ENCODE measurements at regions not wholly inside any gene's neighbourhood (a gene's known extent, or its start where the extent isn't known, plus 50 kb on each side); places are given as distances from the start of the nearest gene placed in this dataset.

- CTCF ChIA-PET: interaction anchor here (2.9 kb wide), 1 partner anchor 17 kb away, joined by 8 read pairs; no protein-coding TSS in a partner anchor
- Mint-ChIP-seq H3K27ac (no peak overlapping the region), H3K4me1 (no peaks in the 10 kb centered on the region)
These were observed 236.0 kb downstream of the RBFOX3 start for GRCh38 chr17:79374807-79375206.

GRCh38 chr17:79374087-79374689, 236.7 kb downstream of the RBFOX3 start:
- Mint-ChIP-seq H3K9me3 (ENCODE audit: low read depth) (no peaks in the 10 kb centered on the region), H3K4me3 (no peak overlapping the region), H3K27me3 (peaks cover 5% of the 10 kb centered on the region), H3K36me3 (no peaks in the 10 kb centered on the region), H3K4me1 (no peaks in the 10 kb centered on the region), H3K27ac (no peak overlapping the region)
- no peak for DNase-seq
- CTCF ChIA-PET: interaction anchor here (2.9 kb wide), 1 partner anchor 18 kb away, joined by 8 read pairs; no protein-coding TSS in a partner anchor
- ATAC-seq: no peak

More at GRCh38 chr17:79374807-79375206, 236.0 kb downstream of the RBFOX3 start:
- Mint-ChIP-seq H3K27me3 (peaks cover 5% of the 10 kb centered on the region), H3K9me3 (ENCODE audit: low read depth) (no peaks in the 10 kb centered on the region), H3K36me3 (no peaks in the 10 kb centered on the region), H3K4me3 (no peak overlapping the region)
- ATAC-seq (no peak), DNase-seq (no peak)

GRCh38 chr17:79372470-79373238, 238.2 kb downstream of the RBFOX3 start:
- Mint-ChIP-seq H3K4me1 (no peaks in the 10 kb centered on the region), H3K27me3 (peaks cover 5% of the 10 kb centered on the region), H3K9me3 (ENCODE audit: low read depth) (no peaks in the 10 kb centered on the region), H3K27ac (no peak overlapping the region), H3K4me3 (no peak overlapping the region), H3K36me3 (no peaks in the 10 kb centered on the region)
- CTCF ChIA-PET: interaction anchor here (1.1 to 2.9 kb wide), 2 partner anchors 16 to 19 kb away, joined by 3 to 8 read pairs; no protein-coding TSS in a partner anchor
- ATAC-seq: no peak
- DNase-seq: no peak

GRCh38 chr17:79371984-79372383, 238.9 kb downstream of the RBFOX3 start:
- Mint-ChIP-seq H3K4me1 (no peaks in the 10 kb centered on the region), H3K36me3 (no peaks in the 10 kb centered on the region), H3K4me3 (no peak overlapping the region), H3K9me3 (ENCODE audit: low read depth) (no peaks in the 10 kb centered on the region), H3K27me3 (peaks cover 5% of the 10 kb centered on the region), H3K27ac (no peak overlapping the region)
- DNase-seq (no peak), ATAC-seq (no peak)
- CTCF ChIA-PET: interaction anchor here (2.9 kb wide), 1 partner anchor 20 kb away, joined by 8 read pairs; no protein-coding TSS in a partner anchor

GRCh38 chr17:79370594-79370993, 240.3 kb downstream of the RBFOX3 start:
- ATAC-seq (no peak), DNase-seq (no peak)
- peaks cover 3% of the 10 kb centered on the region for H3K27me3 Mint-ChIP-seq
- H3K27ac Mint-ChIP-seq: no peak overlapping the region
- no peaks in the 10 kb centered on the region for H3K4me1 Mint-ChIP-seq
- CTCF ChIA-PET: no interaction called here
- no peaks in the 10 kb centered on the region for H3K36me3 Mint-ChIP-seq
- H3K4me3 Mint-ChIP-seq: no peak overlapping the region
- no peaks in the 10 kb centered on the region for H3K9me3 Mint-ChIP-seq (ENCODE audit: low read depth)

- no peak for ATAC-seq
- H3K9me3 Mint-ChIP-seq (ENCODE audit: low read depth): no peaks in the 10 kb centered on the region
- CTCF ChIA-PET: no interaction called here
- no peak overlapping the region for H3K27ac Mint-ChIP-seq
- no peaks in the 10 kb centered on the region for H3K4me1 Mint-ChIP-seq
- H3K36me3 Mint-ChIP-seq: no peaks in the 10 kb centered on the region
- DNase-seq: no peak
- H3K27me3 Mint-ChIP-seq: peaks cover 3% of the 10 kb centered on the region
- H3K4me3 Mint-ChIP-seq: no peak overlapping the region
These were observed 240.7 kb downstream of the RBFOX3 start for GRCh38 chr17:79370126-79370525.

GRCh38 chr17:79369532-79369931, 241.3 kb downstream of the RBFOX3 start:
- ATAC-seq: no peak
- Mint-ChIP-seq H3K36me3 (no peaks in the 10 kb centered on the region), H3K4me3 (no peak overlapping the region), H3K4me1 (no peaks in the 10 kb centered on the region), H3K27me3 (no peaks in the 10 kb centered on the region), H3K9me3 (ENCODE audit: low read depth) (no peaks in the 10 kb centered on the region), H3K27ac (no peak overlapping the region)
- CTCF ChIA-PET: no interaction called here
- no peak for DNase-seq

- CTCF ChIA-PET: no interaction called here
- Mint-ChIP-seq H3K4me3 (no peak overlapping the region), H3K4me1 (no peaks in the 10 kb centered on the region), H3K9me3 (ENCODE audit: low read depth) (no peaks in the 10 kb centered on the region), H3K27ac (no peak overlapping the region), H3K36me3 (no peaks in the 10 kb centered on the region), H3K27me3 (no peaks in the 10 kb centered on the region)
- no peak for DNase-seq
- ATAC-seq: no peak
These were observed 241.8 kb downstream of the RBFOX3 start for GRCh38 chr17:79369001-79369400.

GRCh38 chr17:79368521-79368920, 242.3 kb downstream of the RBFOX3 start:
- no peak overlapping the region for H3K27ac Mint-ChIP-seq
- no peaks in the 10 kb centered on the region for H3K9me3 Mint-ChIP-seq (ENCODE audit: low read depth)
- DNase-seq (no peak), ATAC-seq (no peak)
- CTCF ChIA-PET: no interaction called here
- H3K27me3 Mint-ChIP-seq: no peaks in the 10 kb centered on the region
- H3K36me3 Mint-ChIP-seq: no peaks in the 10 kb centered on the region
- no peaks in the 10 kb centered on the region for H3K4me1 Mint-ChIP-seq
- no peak overlapping the region for H3K4me3 Mint-ChIP-seq

GRCh38 chr17:79366988-79367571, 243.8 kb downstream of the RBFOX3 start:
- Mint-ChIP-seq H3K27me3 (no peaks in the 10 kb centered on the region), H3K9me3 (ENCODE audit: low read depth) (no peaks in the 10 kb centered on the region), H3K27ac (no peak overlapping the region), H3K4me3 (no peak overlapping the region), H3K4me1 (no peaks in the 10 kb centered on the region), H3K36me3 (no peaks in the 10 kb centered on the region)
- CTCF ChIA-PET: no interaction called here
- no peak for DNase-seq
- ATAC-seq: no peak

- no peaks in the 10 kb centered on the region for H3K27me3 Mint-ChIP-seq
- no peaks in the 10 kb centered on the region for H3K36me3 Mint-ChIP-seq
- H3K4me1 Mint-ChIP-seq: no peaks in the 10 kb centered on the region
- CTCF ChIA-PET: interaction anchor here (0.9 kb wide), 1 partner anchor 26 kb away, joined by 4 read pairs; no protein-coding TSS in a partner anchor
- ATAC-seq (no peak), DNase-seq (no peak)
- no peak overlapping the region for H3K27ac Mint-ChIP-seq
- no peaks in the 10 kb centered on the region for H3K9me3 Mint-ChIP-seq (ENCODE audit: low read depth)
- no peak overlapping the region for H3K4me3 Mint-ChIP-seq
These were observed 244.7 kb downstream of the RBFOX3 start for GRCh38 chr17:79365836-79366770.

- CTCF ChIA-PET: no interaction called here
These were observed 245.5 kb downstream of the RBFOX3 start for GRCh38 chr17:79365351-79365750.

More at GRCh38 chr17:79365351-79365750, 245.5 kb downstream of the RBFOX3 start:
- Mint-ChIP-seq H3K4me1 (no peaks in the 10 kb centered on the region), H3K27ac (no peak overlapping the region), H3K4me3 (no peak overlapping the region), H3K9me3 (ENCODE audit: low read depth) (no peaks in the 10 kb centered on the region), H3K36me3 (no peaks in the 10 kb centered on the region), H3K27me3 (no peaks in the 10 kb centered on the region)
- ATAC-seq (no peak), DNase-seq (no peak)
